ENCODE measurements at regions not wholly inside any gene's neighbourhood (a gene's known extent, or its start where the extent isn't known, plus 50 kb on each side); places are given as distances from the start of the nearest gene placed in this dataset.

GRCh38 chr11:92897487-92897886 is 72.0 kb upstream of the MTNR1B start:
- TF ChIP-seq POLR2A (IDR thresholded peaks at IDR 0.05) = no peak
- no peak for TF ChIP-seq CTCF (IDR thresholded peaks at IDR 0.05)
- no peaks in the 10 kb centered on the region for H3K9me3 ChIP-seq
- no peaks in the 10 kb centered on the region for H3K27me3 ChIP-seq
- H3K36me3 ChIP-seq = no peaks in the 10 kb centered on the region
- H3K4me1 ChIP-seq = no peaks in the 10 kb centered on the region
- no peak overlapping the region for H3K27ac ChIP-seq
- no peak overlapping the region for H3K4me3 ChIP-seq
- DNase-seq = no peak

- Histone ChIP-seq H3K4me3 (no peak overlapping the region), H3K4me1 (no peaks in the 10 kb centered on the region), H3K27me3 (no peaks in the 10 kb centered on the region), H3K9me3 (no peaks in the 10 kb centered on the region), H3K27ac (no peak overlapping the region), H3K36me3 (no peaks in the 10 kb centered on the region)
- TF ChIP-seq CTCF (IDR thresholded peaks at IDR 0.05) (no peak), POLR2A (IDR thresholded peaks at IDR 0.05) (no peak)
- no peak for DNase-seq
These were observed 67.0 kb upstream of the MTNR1B start for GRCh38 chr11:92902417-92902816.

DNA sequence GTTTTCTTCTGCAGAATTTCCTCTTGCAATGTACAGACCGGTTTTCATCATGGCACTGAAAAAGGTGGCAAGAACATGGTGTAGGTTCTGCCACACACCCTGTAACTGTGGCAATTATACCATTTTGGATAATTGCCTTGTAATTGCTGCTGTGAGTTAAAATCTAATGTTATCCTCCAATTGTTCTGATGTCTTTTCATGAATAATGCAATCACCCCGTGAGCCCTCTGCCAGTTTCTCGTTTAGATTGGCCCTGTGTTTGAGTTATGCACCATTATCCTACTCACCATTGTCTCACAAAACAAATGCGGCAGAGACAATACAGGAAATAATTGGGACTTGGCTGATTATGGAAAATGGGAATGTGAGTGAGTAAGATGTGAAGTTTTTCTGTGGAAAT is 61.8 kb upstream of the MTNR1B start:
- H3K9me3 ChIP-seq = no peaks in the 10 kb centered on the region
- H3K4me3 ChIP-seq = no peak overlapping the region
- no peaks in the 10 kb centered on the region for H3K36me3 ChIP-seq
- TF ChIP-seq POLR2A (IDR thresholded peaks at IDR 0.05) (no peak), CTCF (IDR thresholded peaks at IDR 0.05) (no peak)
- H3K27ac ChIP-seq = no peak overlapping the region
- no peaks in the 10 kb centered on the region for H3K4me1 ChIP-seq
- DNase-seq = no peak
- no peaks in the 10 kb centered on the region for H3K27me3 ChIP-seq

GRCh38 chr11:92909214-92909613 is 60.2 kb upstream of the MTNR1B start:
- Histone ChIP-seq H3K36me3 (no peaks in the 10 kb centered on the region), H3K4me1 (no peaks in the 10 kb centered on the region), H3K27ac (no peak overlapping the region), H3K27me3 (no peaks in the 10 kb centered on the region), H3K4me3 (no peak overlapping the region), H3K9me3 (no peaks in the 10 kb centered on the region)
- no peak for DNase-seq
- no peak for TF ChIP-seq CTCF (IDR thresholded peaks at IDR 0.05)
- TF ChIP-seq POLR2A (IDR thresholded peaks at IDR 0.05) = no peak

DNA sequence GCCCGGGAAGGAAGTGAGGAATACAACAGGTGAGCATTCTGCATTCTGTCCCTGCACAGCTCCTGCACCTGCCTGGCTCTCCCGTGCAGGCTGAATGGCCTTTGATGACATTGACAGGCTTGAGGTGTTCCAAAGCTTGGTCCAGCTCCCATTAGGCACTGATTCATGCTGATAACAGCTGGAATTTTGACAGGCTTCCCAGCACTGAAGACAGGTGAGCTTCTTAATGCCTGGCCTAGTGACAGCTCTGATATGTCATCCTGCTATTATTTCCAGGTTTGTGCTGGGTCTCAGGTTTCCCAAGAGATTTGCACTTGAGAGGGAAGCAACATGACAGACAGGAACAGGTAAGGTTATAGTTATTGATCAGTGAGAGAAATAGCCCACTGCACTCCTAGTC is 58.0 kb upstream of the MTNR1B start:
- H3K27me3 ChIP-seq = no peaks in the 10 kb centered on the region
- H3K9me3 ChIP-seq = no peaks in the 10 kb centered on the region
- no peak overlapping the region for H3K4me3 ChIP-seq
- no peak overlapping the region for H3K27ac ChIP-seq
- TF ChIP-seq CTCF (IDR thresholded peaks at IDR 0.05) = no peak
- no peak for TF ChIP-seq POLR2A (IDR thresholded peaks at IDR 0.05)
- no peaks in the 10 kb centered on the region for H3K4me1 ChIP-seq
- no peaks in the 10 kb centered on the region for H3K36me3 ChIP-seq
- DNase-seq = no peak

DNA sequence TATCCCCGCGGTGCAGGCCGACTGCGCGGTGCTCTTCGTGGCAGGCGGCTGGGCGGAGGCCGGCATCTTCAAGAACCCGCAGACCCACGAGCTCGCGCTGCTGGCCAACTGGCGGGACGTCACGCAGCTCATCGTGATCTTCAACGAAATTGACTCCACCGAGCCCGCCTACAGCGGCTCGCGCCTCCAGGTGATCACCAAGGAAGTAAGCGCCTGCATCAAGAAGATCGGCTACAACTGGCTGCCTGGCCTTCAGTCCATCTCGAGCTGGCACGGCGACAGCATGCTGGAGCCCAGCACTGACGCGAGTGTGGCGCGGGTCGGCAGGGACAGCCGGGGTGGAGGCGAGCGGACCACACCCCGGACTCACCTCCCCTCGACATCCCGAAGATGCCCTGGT is 53.9 kb upstream of the MTNR1B start:
- H3K4me1 ChIP-seq = no peaks in the 10 kb centered on the region
- no peak for DNase-seq
- no peak overlapping the region for H3K4me3 ChIP-seq
- H3K9me3 ChIP-seq = no peaks in the 10 kb centered on the region
- no peaks in the 10 kb centered on the region for H3K27me3 ChIP-seq
- no peaks in the 10 kb centered on the region for H3K36me3 ChIP-seq
- H3K27ac ChIP-seq = no peak overlapping the region
- TF ChIP-seq POLR2A (IDR thresholded peaks at IDR 0.05) (no peak), CTCF (IDR thresholded peaks at IDR 0.05) (no peak)

All from Peyer's patch (tissue), 4 donors.